Panc1 (cell line): ENCODE measurements at regions not wholly inside any gene's neighbourhood (a gene's known extent, or its start where the extent isn't known, plus 50 kb on each side); places are given as distances from the start of the nearest gene placed in this dataset.

Source experiments
- ATAC-seq: fragments of 200-7000 bp; cut with Tn5 transposase; 2 replicates; pipeline ENCODE4 v1.9.1; 2020; ENCODE audit warnings: mild to moderate bottlenecking, moderate library complexity
- BruUV-seq: library from RNA; stranded (reverse); fragments of 400-500 nt; replicated peaks from 2 replicates; lab custom pipeline; 2021; lab: Mats Ljungman, UMichigan
- CTCF ChIA-PET: fragments of 300-600 bp; sonication (Branson Sonifier 250); formaldehyde crosslinking; loops from one replicate; lab custom pipeline; 2022; ENCODE audit warnings: antibody characterized with exemption; lab: Charles Lee
- POLR2A ChIA-PET: fragments of 300-600 bp; sonication (Branson Sonifier 250); formaldehyde crosslinking; loops from one replicate; lab custom pipeline; 2022; ENCODE audit warnings: antibody characterized with exemption; lab: Charles Lee
- DNase-seq: peaks from one replicate; pipeline ENCODE4 v3.0.0-alpha.2; 2010; ENCODE audit warnings: low read depth, low spot score
- H3K27ac ChIP-seq: 2 replicates; pipeline ENCODE4 v1.5.1; 2011; ENCODE audit warnings: mild to moderate bottlenecking, low read length, inconsistent platforms
- H3K27me3 ChIP-seq: fragments of 200-500 bp; sonication (Bioruptor generic); 2 replicates; pipeline ENCODE4 v1.6.0; 2014; ENCODE audit warnings: low read length, inconsistent platforms; ENCODE audit not compliant: control insufficient read depth, insufficient read depth
- H3K36me3 ChIP-seq: fragments of 200-500 bp; sonication (Bioruptor generic); 2 replicates; pipeline ENCODE4 v1.5.1; 2014; ENCODE audit warnings: inconsistent platforms, mild to moderate bottlenecking, low read length, moderate library complexity; ENCODE audit not compliant: control insufficient read depth, insufficient read depth
- H3K4me1 ChIP-seq: 2 replicates; pipeline ENCODE4 v1.5.1; 2011; ENCODE audit warnings: inconsistent platforms, mild to moderate bottlenecking, low read length, moderate library complexity; ENCODE audit not compliant: control insufficient read depth, insufficient read depth
- H3K4me3 ChIP-seq, 2 experiments: 2 replicates each; pipeline ENCODE4 v1.5.1; 2011 to 2012; ENCODE audit warnings: low read depth in 2 of 2, low read length in 2 of 2, mild to moderate bottlenecking in 2 of 2, inconsistent platforms in 1 of 2, moderate library complexity in 1 of 2
- H3K9me3 ChIP-seq: fragments of 200-500 bp; sonication (Bioruptor generic); 2 replicates; pipeline ENCODE4 v1.5.1; 2014; ENCODE audit warnings: low read depth, mild to moderate bottlenecking, inconsistent platforms, low read length, moderate library complexity; ENCODE audit not compliant: control insufficient read depth, insufficient read depth
- CTCF ChIP-seq: fragments of 450-650 bp; IDR thresholded peaks from 2 replicates; pipeline ENCODE4 v1.5.1; 2017; ENCODE audit warnings: mild to moderate bottlenecking
- POLR2AphosphoS5 ChIP-seq: IDR thresholded peaks from 2 replicates; pipeline ENCODE4 v1.6.1; 2012; ENCODE audit warnings: mild to moderate bottlenecking, low read depth, low read length, moderate library complexity
- REST ChIP-seq, 2 experiments: IDR thresholded peaks; 2 replicates each; pipeline ENCODE4 v1.6.1; 2011 to 2012; ENCODE audit warnings: low read depth in 2 of 2, control low read depth in 1 of 2, low read length in 1 of 2, mild to moderate bottlenecking in 1 of 2, moderate library complexity in 1 of 2; ENCODE audit not compliant: insufficient read depth in 1 of 2
- SIN3A ChIP-seq: IDR thresholded peaks from 2 replicates; pipeline ENCODE4 v1.6.1; 2012; ENCODE audit warnings: low read depth, mild to moderate bottlenecking, low read length, moderate library complexity, borderline replicate concordance; ENCODE audit not compliant: insufficient read depth
- TCF7L2 ChIP-seq: IDR thresholded peaks from 2 replicates; pipeline ENCODE4 v1.6.1; 2011; ENCODE audit warnings: mild to moderate bottlenecking, low read depth, low read length, inconsistent platforms
- in situ Hi-C: cut with HindIII; loops from 2 replicates; pipeline ENCODE4 v1.10.0; 2016; ENCODE audit warnings: low sequenced_read_pairs, low pct_unique_long_range_greater_than_20kb
- intact Hi-C: fragments of 100-400 bp; cut with micrococcal nuclease; formaldehyde crosslinking; loops from one replicate; pipeline ENCODE4 v1.10.0; 2022; ENCODE audit not compliant: unreplicated experiment

GRCh38 chr12:61348871-61349270, 911.3 kb upstream of the USP15 start:
- intact Hi-C loops (no loop called here), in situ Hi-C loops (no loop called here)
- Histone ChIP-seq H3K27ac (no peak overlapping the region), H3K4me1 (no peaks in the 10 kb centered on the region), H3K36me3 (no peaks in the 10 kb centered on the region), H3K9me3 (peaks cover 3% of the 10 kb centered on the region; the same call in 1 of the 2 replicates), H3K27me3 (no peaks in the 10 kb centered on the region), H3K4me3 (no peak overlapping the region)
- no TSS peak for BruUV-seq
- DNase-seq: no peak
- TF ChIP-seq TCF7L2: no peak
- TF ChIP-seq POLR2AphosphoS5: no peak
- TF ChIP-seq SIN3A: no peak
- TF ChIP-seq CTCF: no peak
- TF ChIP-seq REST (IDR thresholded peaks at IDR 0.05; ENCODE audit: insufficient read depth in 1 of 2, low read depth in 2 of 2, low read length in 1 of 2): no peak
- no peak for ATAC-seq
- POLR2A ChIA-PET: no interaction called here
- CTCF ChIA-PET: no interaction called here

GRCh38 chr12:61355105-61355504, 905.1 kb upstream of the USP15 start:
- Histone ChIP-seq H3K9me3 (0 out of 2 replicates have a peak, but pooled peaks cover 3% of the 10 kb centered on the region), H3K27ac (no peak overlapping the region), H3K27me3 (no peaks in the 10 kb centered on the region), H3K36me3 (no peaks in the 10 kb centered on the region), H3K4me3 (no peak overlapping the region), H3K4me1 (no peaks in the 10 kb centered on the region)
- TF ChIP-seq SIN3A (no peak), CTCF (no peak), TCF7L2 (no peak), REST (IDR thresholded peaks at IDR 0.05; ENCODE audit: insufficient read depth in 1 of 2, low read depth in 2 of 2, low read length in 1 of 2) (no peak), POLR2AphosphoS5 (no peak)
- POLR2A ChIA-PET: no interaction called here
- DNase-seq: no peak
- intact Hi-C loops (no loop called here), in situ Hi-C loops (no loop called here)
- no TSS peak for BruUV-seq
- ATAC-seq: no peak
- CTCF ChIA-PET: no interaction called here
